Loucy (cell line): ENCODE measurements at regions not wholly inside any gene's neighbourhood (a gene's known extent, or its start where the extent isn't known, plus 50 kb on each side); places are given as distances from the start of the nearest gene placed in this dataset.

Experiments used
- CTCF ChIP-seq: fragments of 200-600 bp; sonication (generic); conservative IDR thresholded peaks from 2 replicates; pipeline ENCODE4 v1.5.1; 2014; ENCODE audit warnings: mild to moderate bottlenecking, antibody characterized with exemption, low read length
- EZH2phosphoT487 ChIP-seq: fragments of 200-600 bp; IDR thresholded peaks from 2 replicates; pipeline ENCODE4 v1.6.1; 2018; ENCODE audit warnings: antibody characterized with exemption, mild to moderate bottlenecking, moderate library complexity, borderline replicate concordance

- TF ChIP-seq CTCF (no peak), EZH2phosphoT487 (no peak)
Measured at GRCh38 chr6:156562019-156562418, 215.2 kb upstream of the ARID1B start.
